ENCODE measurements at regions not wholly inside any gene's neighbourhood (a gene's known extent, or its start where the extent isn't known, plus 50 kb on each side); places are given as distances from the start of the nearest gene placed in this dataset.

DNA sequence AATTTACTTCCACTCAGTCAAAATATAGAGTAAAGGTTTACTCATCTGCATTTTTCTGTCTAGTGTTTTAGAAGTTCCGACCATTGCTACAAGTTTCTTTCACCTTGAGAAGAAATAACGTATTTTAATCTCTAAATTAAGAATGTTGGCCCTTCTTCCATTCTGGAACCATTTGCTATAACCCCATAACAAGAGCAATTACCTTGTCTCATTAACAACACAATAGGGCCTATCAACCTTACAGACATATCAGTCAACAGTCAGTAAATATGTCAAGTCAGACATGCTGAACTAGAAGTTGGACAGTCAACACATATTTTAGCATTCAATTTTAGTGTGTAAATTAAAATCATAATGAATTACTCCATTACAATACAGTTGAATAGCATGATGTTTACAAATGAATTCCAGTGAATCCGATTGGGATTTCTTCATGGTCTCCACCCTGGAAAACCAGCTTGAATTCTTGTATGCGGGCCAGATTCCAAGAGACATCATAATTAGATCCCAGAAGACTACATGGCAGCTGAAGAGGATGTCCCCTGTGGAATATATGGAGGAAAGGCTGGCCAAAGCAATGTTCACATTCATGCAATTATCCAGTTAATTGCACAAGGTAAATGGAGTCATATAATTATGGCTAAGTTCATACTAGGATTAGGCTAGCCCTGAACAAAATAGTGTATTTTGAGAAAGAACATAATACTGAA is 196.2 kb upstream of the TARS1 start:
- DNase-seq (ENCODE audit: low read depth) = no peak
- no peak overlapping the region for H3K4me3 ChIP-seq (replicated peaks; ENCODE audit: low read depth, low read length)
- TF ChIP-seq, protein P1, sequence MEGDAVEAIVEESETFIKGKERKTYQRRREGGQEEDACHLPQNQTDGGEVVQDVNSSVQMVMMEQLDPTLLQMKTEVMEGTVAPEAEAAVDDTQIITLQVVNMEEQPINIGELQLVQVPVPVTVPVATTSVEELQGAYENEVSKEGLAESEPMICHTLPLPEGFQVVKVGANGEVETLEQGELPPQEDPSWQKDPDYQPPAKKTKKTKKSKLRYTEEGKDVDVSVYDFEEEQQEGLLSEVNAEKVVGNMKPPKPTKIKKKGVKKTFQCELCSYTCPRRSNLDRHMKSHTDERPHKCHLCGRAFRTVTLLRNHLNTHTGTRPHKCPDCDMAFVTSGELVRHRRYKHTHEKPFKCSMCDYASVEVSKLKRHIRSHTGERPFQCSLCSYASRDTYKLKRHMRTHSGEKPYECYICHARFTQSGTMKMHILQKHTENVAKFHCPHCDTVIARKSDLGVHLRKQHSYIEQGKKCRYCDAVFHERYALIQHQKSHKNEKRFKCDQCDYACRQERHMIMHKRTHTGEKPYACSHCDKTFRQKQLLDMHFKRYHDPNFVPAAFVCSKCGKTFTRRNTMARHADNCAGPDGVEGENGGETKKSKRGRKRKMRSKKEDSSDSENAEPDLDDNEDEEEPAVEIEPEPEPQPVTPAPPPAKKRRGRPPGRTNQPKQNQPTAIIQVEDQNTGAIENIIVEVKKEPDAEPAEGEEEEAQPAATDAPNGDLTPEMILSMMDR (IDR thresholded peaks at IDR 0.05; ENCODE audit: low read length, missing control alignments) = no peak

DNA sequence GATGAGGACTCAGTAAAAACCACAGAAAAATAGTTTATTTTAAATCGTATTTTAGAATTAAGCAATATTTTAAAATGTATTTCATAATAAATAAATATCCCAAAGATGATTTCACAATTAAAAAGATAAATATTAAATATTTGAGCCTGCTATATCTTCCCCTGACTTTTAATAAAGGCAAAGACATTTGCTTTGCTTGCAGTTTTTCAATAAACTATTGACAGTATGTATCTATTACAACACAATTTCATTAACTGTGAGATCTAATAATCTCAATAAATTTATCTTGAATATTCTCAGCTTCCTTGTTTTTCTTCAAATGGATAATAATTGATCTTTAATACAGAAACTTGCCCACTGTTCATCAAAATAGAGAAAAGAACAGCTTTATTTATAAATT is 186.2 kb upstream of the TARS1 start:
- no peak overlapping the region for H3K4me3 ChIP-seq (replicated peaks; ENCODE audit: low read depth, low read length)
- TF ChIP-seq, protein P1 (IDR thresholded peaks at IDR 0.05; ENCODE audit: low read length, missing control alignments) = no peak
- no peak for DNase-seq (ENCODE audit: low read depth)

DNA sequence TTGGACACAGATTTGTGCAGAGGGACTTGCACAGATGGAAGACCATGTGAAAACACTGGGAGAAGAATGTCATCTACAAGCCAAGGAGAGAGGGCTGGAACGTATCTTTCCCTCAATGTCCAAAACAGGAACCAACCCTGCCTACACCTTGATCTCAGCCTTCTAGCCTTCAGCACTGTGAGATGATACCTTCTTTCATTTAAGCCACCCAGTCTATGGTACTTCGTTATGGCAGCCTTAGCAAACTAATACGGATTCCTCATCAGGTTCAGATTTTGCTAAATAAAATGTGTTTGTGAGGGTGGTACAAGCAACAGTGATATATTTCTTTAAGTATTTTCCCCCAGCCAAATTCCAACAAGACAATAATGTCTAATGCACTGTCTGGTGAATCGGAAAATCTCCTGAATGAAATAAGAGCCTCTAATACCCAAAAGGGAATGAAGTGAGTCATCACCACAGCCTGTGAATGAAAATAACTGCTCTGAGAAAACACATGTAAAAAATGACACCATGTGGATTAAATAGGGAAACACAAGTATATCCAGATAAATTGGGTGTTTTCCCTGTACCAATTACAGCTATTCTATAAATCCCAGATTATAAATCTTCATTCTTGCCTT is 182.8 kb upstream of the TARS1 start:
- TF ChIP-seq, protein P1 (IDR thresholded peaks at IDR 0.05; ENCODE audit: low read length, missing control alignments) = no peak
- peak; percentile 81 for DNase-seq (ENCODE audit: low read depth)
- no peak overlapping the region for H3K4me3 ChIP-seq (replicated peaks; ENCODE audit: low read depth, low read length)

DNA sequence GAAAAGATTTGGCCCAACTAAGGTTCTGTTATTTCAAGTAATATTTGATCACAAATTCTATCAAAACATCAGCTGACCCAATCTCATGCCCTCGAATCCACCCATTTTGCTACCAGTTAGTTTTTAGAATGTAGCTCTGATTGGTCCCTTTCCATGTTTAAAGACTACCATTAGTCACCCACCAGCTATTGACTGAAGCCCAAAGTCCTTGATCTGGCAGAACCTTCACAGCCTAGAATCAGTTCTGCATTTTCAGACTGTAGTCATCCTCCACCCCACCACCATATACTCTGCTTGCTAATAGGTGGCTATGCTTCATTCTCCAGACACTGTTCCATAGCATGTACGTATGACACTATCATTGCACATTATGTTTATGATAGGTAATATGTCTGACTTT is 182.2 kb upstream of the TARS1 start:
- H3K4me3 ChIP-seq (replicated peaks; ENCODE audit: low read depth, low read length) = no peak overlapping the region

DNA sequence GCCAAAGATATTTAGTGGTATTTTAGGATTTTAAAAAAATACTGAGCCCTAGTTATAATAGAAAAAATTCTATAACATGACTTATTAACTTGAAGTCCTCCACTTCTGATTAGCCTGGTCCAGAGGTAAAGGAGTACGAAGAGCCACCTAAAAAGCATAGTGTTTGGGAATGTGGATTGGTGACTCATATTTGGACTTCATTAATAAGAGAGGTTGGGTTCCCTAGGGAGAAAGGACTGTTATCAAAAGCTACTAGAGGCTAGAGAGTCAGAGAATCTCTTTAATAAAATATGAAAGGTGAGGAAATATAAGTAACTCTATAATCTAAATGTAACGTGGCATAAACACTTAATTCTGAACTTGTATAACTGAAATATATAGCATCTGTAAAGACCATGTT is 180.7 kb upstream of the TARS1 start:
- TF ChIP-seq, protein P1 (IDR thresholded peaks at IDR 0.05; ENCODE audit: low read length, missing control alignments) = no peak
- DNase-seq (ENCODE audit: low read depth) = no peak
- H3K4me3 ChIP-seq (replicated peaks; ENCODE audit: low read depth, low read length) = no peak overlapping the region

More for the DNA sequence above, 182.2 kb upstream of the TARS1 start:
- TF ChIP-seq, protein P1 (IDR thresholded peaks at IDR 0.05; ENCODE audit: low read length, missing control alignments) = no peak
- DNase-seq (ENCODE audit: low read depth) = no peak

DNA sequence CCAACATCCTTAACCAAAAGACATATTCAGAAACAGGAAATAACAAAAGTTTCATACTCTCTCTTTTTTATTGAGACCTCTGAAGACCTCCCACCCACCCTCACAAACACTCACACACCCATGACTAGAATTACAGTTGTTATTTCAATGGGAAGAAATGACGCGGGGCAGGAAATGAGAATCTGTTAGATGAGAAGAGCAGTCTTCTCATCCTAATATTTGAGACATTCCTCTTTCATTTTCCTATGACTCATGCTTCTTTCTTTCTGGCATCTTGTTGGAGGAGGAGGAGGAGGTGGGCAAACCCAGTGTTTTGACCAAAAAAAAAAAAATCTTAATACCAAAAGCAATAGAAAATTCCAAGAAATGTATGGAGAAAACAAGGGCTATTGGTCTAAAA is 179.5 kb upstream of the TARS1 start:
- TF ChIP-seq, protein P1 (IDR thresholded peaks at IDR 0.05; ENCODE audit: low read length, missing control alignments) = no peak
- peak; percentile 70 for DNase-seq (ENCODE audit: low read depth)
- no peak overlapping the region for H3K4me3 ChIP-seq (replicated peaks; ENCODE audit: low read depth, low read length)

DNA sequence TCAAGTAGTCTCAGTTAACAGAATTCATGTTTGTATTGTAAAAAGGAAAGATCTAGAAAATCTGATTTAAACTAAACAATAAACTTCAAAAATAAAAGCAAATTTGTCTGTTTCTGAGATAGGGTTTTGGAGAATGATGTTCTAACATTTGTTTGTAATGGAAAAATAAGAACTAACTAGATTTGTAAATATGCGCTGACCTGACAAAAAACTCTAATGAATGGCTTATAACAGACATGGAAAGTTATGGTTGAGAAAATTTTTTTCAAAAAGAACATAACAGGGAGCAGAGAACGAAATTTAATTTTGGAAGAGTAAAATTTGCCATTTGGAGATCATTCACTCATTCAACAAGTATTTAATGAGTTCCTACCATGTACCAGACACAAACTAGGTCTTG is 179.0 kb upstream of the TARS1 start:
- H3K4me3 ChIP-seq (replicated peaks; ENCODE audit: low read depth, low read length) = no peak overlapping the region
- DNase-seq (ENCODE audit: low read depth) = no peak
- TF ChIP-seq, protein P1 (IDR thresholded peaks at IDR 0.05; ENCODE audit: low read length, missing control alignments) = no peak
